HPDE6-E6E7 (cell line): ENCODE measurements at regions not wholly inside any gene's neighbourhood (a gene's known extent, or its start where the extent isn't known, plus 50 kb on each side); places are given as distances from the start of the nearest gene placed in this dataset.

ENCODE experiments used
- DNase-seq: peaks from one replicate; pipeline ENCODE4 v3.0.0; 2011; ENCODE audit warnings: missing footprints; ENCODE audit errors: extremely low spot score

- peak; percentile 39 for DNase-seq
Observed at GRCh38 chr2:240319855-240320203, 115.6 kb upstream of the GPC1 start.

GRCh38 chr2:240320204-240320993 is 115.1 kb upstream of the GPC1 start:
- DNase-seq, result peak; percentile 81

- DNase-seq, result no peak
Observed at GRCh38 chr2:240322231-240322955, 113.1 kb upstream of the GPC1 start.

GRCh38 chr2:240322991-240323390 is 112.5 kb upstream of the GPC1 start:
- no peak for DNase-seq

GRCh38 chr2:240323601-240324291 is 111.7 kb upstream of the GPC1 start:
- DNase-seq, result no peak

- DNase-seq, result peak; percentile 34
Observed at GRCh38 chr2:240324312-240325015, 111.0 kb upstream of the GPC1 start.

- no peak for DNase-seq
Observed at GRCh38 chr2:240325016-240326007, 110.2 kb upstream of the GPC1 start.

- DNase-seq, result no peak
Observed at GRCh38 chr2:240326246-240326645, 109.2 kb upstream of the GPC1 start.

GRCh38 chr2:240326886-240327285 is 108.6 kb upstream of the GPC1 start:
- no peak for DNase-seq

GRCh38 chr2:240327566-240327965 is 107.9 kb upstream of the GPC1 start:
- no peak for DNase-seq

- DNase-seq, result no peak
Observed at GRCh38 chr2:240328526-240328925, 106.9 kb upstream of the GPC1 start.

GRCh38 chr2:240329116-240329665 is 106.3 kb upstream of the GPC1 start:
- no peak for DNase-seq

GRCh38 chr2:240329778-240330177 is 105.7 kb upstream of the GPC1 start:
- no peak for DNase-seq

- DNase-seq, result no peak
Observed at GRCh38 chr2:240333985-240334384, 101.5 kb upstream of the GPC1 start.

- no peak for DNase-seq
Observed at GRCh38 chr2:240335061-240335460, 100.4 kb upstream of the GPC1 start.

- no peak for DNase-seq
Observed at GRCh38 chr2:240336820-240337427, 98.5 kb upstream of the GPC1 start.

- DNase-seq, result no peak
Observed at GRCh38 chr2:240338274-240338673, 97.2 kb upstream of the GPC1 start.

- no peak for DNase-seq
Observed at GRCh38 chr2:240339411-240340360, 95.8 kb upstream of the GPC1 start.

- no peak for DNase-seq
Observed at GRCh38 chr2:240340361-240340761, 95.1 kb upstream of the GPC1 start.
